ENCODE measurements at regions not wholly inside any gene's neighbourhood (a gene's known extent, or its start where the extent isn't known, plus 50 kb on each side); places are given as distances from the start of the nearest gene placed in this dataset.

DNA sequence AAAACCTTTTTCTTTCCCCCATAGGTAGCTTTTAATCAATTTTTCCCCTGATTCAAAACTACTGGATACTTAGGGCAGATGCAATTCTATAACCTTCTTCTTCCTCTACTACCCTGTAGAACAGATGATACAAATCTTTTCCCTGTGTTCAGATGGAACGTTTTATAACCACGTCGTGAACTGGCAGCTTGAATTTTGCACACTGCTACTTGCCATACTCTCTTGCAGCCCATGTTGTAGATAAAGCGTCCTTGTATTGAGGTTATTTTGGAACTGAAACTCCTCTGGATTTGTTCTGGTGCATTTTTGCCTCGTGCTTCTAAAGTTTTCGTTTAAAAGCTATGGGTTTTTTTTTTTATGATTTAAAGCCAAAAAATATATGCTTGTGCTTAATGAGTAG, 440.2 kb downstream of the RFPL4B start:
- no peaks in the 10 kb centered on the region for H3K27me3 ChIP-seq (ENCODE audit: insufficient read depth, low read length)
- DNase-seq (ENCODE audit: low read depth, low spot score) (no peak), ATAC-seq (no peak)
- H3K79me2 ChIP-seq (ENCODE audit: insufficient read depth, low read length): no peaks in the 10 kb centered on the region
- no peaks in the 10 kb centered on the region for H3K9me3 ChIP-seq (ENCODE audit: control insufficient read depth in 1 of 2, insufficient read depth in 1 of 2, low read depth in 1 of 2, low read length in 2 of 2)
- no peak overlapping the region for H3K4me3 ChIP-seq (replicated peaks in 1 of 2; ENCODE audit: low read depth in 1 of 2, low read length in 2 of 2)
- H2AFZ ChIP-seq (ENCODE audit: low read depth, low read length, poor library complexity, severe bottlenecking): no peak overlapping the region
- ChIA-PET RAD21 (ENCODE audit: low non-redundant PET in 1 of 2, low total read pairs in 2 of 2, uncharacterized antibody in 2 of 2, unreplicated experiment in 2 of 2) (no interaction called here), POLR2A (no interaction called here), CTCF (no interaction called here)
- no peak overlapping the region for H3K9ac ChIP-seq (ENCODE audit: low read length)
- H3K27ac ChIP-seq (ENCODE audit: low read depth, low read length): no peak overlapping the region
- no peaks in the 10 kb centered on the region for H3K36me3 ChIP-seq (ENCODE audit: control insufficient read depth in 1 of 2, insufficient read depth in 2 of 2, low read length in 2 of 2)
- H3K4me2 ChIP-seq (ENCODE audit: low read length): no peak overlapping the region
- no TSS peak for BruUV-seq (replicated peaks)
- TF ChIP-seq CEBPB (IDR thresholded peaks at IDR 0.05; ENCODE audit: low read depth) (no peak), ZFX (IDR thresholded peaks at IDR 0.05) (no peak), ELF1 (IDR thresholded peaks at IDR 0.05; ENCODE audit: borderline replicate concordance, low read depth) (no peak), RAD21 (IDR thresholded peaks at IDR 0.05; ENCODE audit: low read depth) (no peak), ZNF274 (IDR thresholded peaks at IDR 0.05; ENCODE audit: low read depth, low read length) (no peak), POLR2AphosphoS5 (IDR thresholded peaks at IDR 0.05; ENCODE audit: low read depth, low read length) (no peak), SIN3A (IDR thresholded peaks at IDR 0.05; ENCODE audit: low read depth) (no peak), TCF7L2 (IDR thresholded peaks at IDR 0.05; ENCODE audit: borderline replicate concordance, extremely low read depth, insufficient read depth, insufficient read length) (no peak), FOSL1 (IDR thresholded peaks at IDR 0.05; ENCODE audit: low read depth) (no peak), EGR1 (IDR thresholded peaks at IDR 0.05; ENCODE audit: low read depth) (no peak), JUND (IDR thresholded peaks at IDR 0.05) (no peak), SP1 (IDR thresholded peaks at IDR 0.05; ENCODE audit: low read depth) (no peak), EZH2phosphoT487 (IDR thresholded peaks at IDR 0.05; ENCODE audit: borderline replicate concordance) (no peak), YY1 (IDR thresholded peaks at IDR 0.05; ENCODE audit: extremely low read depth, insufficient replicate concordance, low read depth, low read length) (no peak)
- TF ChIP-seq, protein P1, sequence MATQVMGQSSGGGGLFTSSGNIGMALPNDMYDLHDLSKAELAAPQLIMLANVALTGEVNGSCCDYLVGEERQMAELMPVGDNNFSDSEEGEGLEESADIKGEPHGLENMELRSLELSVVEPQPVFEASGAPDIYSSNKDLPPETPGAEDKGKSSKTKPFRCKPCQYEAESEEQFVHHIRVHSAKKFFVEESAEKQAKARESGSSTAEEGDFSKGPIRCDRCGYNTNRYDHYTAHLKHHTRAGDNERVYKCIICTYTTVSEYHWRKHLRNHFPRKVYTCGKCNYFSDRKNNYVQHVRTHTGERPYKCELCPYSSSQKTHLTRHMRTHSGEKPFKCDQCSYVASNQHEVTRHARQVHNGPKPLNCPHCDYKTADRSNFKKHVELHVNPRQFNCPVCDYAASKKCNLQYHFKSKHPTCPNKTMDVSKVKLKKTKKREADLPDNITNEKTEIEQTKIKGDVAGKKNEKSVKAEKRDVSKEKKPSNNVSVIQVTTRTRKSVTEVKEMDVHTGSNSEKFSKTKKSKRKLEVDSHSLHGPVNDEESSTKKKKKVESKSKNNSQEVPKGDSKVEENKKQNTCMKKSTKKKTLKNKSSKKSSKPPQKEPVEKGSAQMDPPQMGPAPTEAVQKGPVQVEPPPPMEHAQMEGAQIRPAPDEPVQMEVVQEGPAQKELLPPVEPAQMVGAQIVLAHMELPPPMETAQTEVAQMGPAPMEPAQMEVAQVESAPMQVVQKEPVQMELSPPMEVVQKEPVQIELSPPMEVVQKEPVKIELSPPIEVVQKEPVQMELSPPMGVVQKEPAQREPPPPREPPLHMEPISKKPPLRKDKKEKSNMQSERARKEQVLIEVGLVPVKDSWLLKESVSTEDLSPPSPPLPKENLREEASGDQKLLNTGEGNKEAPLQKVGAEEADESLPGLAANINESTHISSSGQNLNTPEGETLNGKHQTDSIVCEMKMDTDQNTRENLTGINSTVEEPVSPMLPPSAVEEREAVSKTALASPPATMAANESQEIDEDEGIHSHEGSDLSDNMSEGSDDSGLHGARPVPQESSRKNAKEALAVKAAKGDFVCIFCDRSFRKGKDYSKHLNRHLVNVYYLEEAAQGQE (IDR thresholded peaks at IDR 0.05; ENCODE audit: low read depth): no peak
- TF ChIP-seq, protein P2, sequence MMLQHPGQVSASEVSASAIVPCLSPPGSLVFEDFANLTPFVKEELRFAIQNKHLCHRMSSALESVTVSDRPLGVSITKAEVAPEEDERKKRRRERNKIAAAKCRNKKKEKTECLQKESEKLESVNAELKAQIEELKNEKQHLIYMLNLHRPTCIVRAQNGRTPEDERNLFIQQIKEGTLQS (IDR thresholded peaks at IDR 0.05): no peak
- TF ChIP-seq, protein P3, sequence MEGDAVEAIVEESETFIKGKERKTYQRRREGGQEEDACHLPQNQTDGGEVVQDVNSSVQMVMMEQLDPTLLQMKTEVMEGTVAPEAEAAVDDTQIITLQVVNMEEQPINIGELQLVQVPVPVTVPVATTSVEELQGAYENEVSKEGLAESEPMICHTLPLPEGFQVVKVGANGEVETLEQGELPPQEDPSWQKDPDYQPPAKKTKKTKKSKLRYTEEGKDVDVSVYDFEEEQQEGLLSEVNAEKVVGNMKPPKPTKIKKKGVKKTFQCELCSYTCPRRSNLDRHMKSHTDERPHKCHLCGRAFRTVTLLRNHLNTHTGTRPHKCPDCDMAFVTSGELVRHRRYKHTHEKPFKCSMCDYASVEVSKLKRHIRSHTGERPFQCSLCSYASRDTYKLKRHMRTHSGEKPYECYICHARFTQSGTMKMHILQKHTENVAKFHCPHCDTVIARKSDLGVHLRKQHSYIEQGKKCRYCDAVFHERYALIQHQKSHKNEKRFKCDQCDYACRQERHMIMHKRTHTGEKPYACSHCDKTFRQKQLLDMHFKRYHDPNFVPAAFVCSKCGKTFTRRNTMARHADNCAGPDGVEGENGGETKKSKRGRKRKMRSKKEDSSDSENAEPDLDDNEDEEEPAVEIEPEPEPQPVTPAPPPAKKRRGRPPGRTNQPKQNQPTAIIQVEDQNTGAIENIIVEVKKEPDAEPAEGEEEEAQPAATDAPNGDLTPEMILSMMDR (IDR thresholded peaks at IDR 0.05 in 2 of 3, conservative IDR thresholded peaks at IDR 0.05 in 1 of 3; ENCODE audit: borderline replicate concordance in 1 of 3, insufficient read depth in 1 of 3, low read depth in 2 of 3, low read length in 2 of 3): no peak
- TF ChIP-seq, protein P4, sequence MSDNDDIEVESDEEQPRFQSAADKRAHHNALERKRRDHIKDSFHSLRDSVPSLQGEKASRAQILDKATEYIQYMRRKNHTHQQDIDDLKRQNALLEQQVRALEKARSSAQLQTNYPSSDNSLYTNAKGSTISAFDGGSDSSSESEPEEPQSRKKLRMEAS (IDR thresholded peaks at IDR 0.05): no peak
- H4K20me1 ChIP-seq (ENCODE audit: insufficient read depth): no peaks in the 10 kb centered on the region
- no peaks in the 10 kb centered on the region for H3K4me1 ChIP-seq (ENCODE audit: control insufficient read depth in 1 of 2, insufficient read depth in 2 of 2, low read length in 2 of 2)
- intact Hi-C loops (cut with micrococcal nuclease): loop anchor here (10.0 kb wide), 1 partner anchor 407 kb away; no protein-coding TSS in a partner anchor
- H3K9me2 ChIP-seq (ENCODE audit: insufficient read depth): no peaks in the 10 kb centered on the region
